Lower leg skin (tissue), 3 donors: ENCODE measurements at regions not wholly inside any gene's neighbourhood (a gene's known extent, or its start where the extent isn't known, plus 50 kb on each side); places are given as distances from the start of the nearest gene placed in this dataset.

Source experiments
- POLR2A ChIP-seq, 2 donors: fragments of 450-650 bp; IDR thresholded peaks; one replicate each; pipeline ENCODE4 v1.6.1; 2016 to 2017; ENCODE audit warnings: antibody characterized with exemption in 2 of 2, mild to moderate bottlenecking in 1 of 2, moderate library complexity in 1 of 2
- TF ChIP-seq, protein P1 (sequence below), 3 donors: fragments of 450-650 bp; IDR thresholded peaks; one replicate each; pipeline ENCODE4 v1.5.1; 2016; ENCODE audit warnings: antibody characterized with exemption in 3 of 3, mild to moderate bottlenecking in 3 of 3, moderate library complexity in 2 of 3

DNA sequence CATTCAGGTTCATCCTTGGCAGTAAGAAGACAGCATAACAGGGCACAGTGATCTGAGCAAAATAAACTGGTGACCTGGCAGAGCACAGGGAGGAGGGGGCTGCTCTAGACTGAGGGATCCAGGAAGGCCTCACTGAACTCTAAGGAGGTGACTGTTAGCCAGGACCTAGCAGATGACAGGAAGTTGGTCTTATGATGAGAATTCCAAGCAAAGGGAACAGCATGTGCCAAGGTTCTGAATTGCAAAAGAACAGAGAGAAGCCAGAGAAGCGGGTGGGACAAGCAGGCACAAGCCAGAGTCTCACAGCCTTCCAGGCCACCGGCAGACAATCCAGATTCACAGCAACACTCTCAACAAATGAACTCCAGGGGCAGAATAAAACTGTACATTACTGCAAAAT is 152.7 kb upstream of the PTPRM start:
- TF ChIP-seq, protein P1, sequence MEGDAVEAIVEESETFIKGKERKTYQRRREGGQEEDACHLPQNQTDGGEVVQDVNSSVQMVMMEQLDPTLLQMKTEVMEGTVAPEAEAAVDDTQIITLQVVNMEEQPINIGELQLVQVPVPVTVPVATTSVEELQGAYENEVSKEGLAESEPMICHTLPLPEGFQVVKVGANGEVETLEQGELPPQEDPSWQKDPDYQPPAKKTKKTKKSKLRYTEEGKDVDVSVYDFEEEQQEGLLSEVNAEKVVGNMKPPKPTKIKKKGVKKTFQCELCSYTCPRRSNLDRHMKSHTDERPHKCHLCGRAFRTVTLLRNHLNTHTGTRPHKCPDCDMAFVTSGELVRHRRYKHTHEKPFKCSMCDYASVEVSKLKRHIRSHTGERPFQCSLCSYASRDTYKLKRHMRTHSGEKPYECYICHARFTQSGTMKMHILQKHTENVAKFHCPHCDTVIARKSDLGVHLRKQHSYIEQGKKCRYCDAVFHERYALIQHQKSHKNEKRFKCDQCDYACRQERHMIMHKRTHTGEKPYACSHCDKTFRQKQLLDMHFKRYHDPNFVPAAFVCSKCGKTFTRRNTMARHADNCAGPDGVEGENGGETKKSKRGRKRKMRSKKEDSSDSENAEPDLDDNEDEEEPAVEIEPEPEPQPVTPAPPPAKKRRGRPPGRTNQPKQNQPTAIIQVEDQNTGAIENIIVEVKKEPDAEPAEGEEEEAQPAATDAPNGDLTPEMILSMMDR (IDR thresholded peaks at IDR 0.05), result no peak
- TF ChIP-seq POLR2A (IDR thresholded peaks at IDR 0.05), result no peak
